ENCODE measurements at regions not wholly inside any gene's neighbourhood (a gene's known extent, or its start where the extent isn't known, plus 50 kb on each side); places are given as distances from the start of the nearest gene placed in this dataset.

GRCh38 chr5:142426129-142427014, 101.6 kb upstream of the SPRY4 start:
- Mint-ChIP-seq H3K36me3 (ENCODE audit: low read depth, unreplicated experiment) (no peaks in the 10 kb centered on the region), H3K4me1 (ENCODE audit: unreplicated experiment) (peaks cover 39% of the 10 kb centered on the region), H3K4me3 (ENCODE audit: unreplicated experiment) (peak overlapping the region; percentile 80), H3K27me3 (ENCODE audit: unreplicated experiment) (peaks cover 2% of the 10 kb centered on the region), H3K27ac (ENCODE audit: unreplicated experiment) (peak overlapping the region; percentile 98), H3K9me3 (ENCODE audit: unreplicated experiment) (no peaks in the 10 kb centered on the region)
- DNase-seq (ENCODE audit: low spot score): peak; percentile 23
- no peak for TF ChIP-seq CTCF (IDR thresholded peaks at IDR 0.05; ENCODE audit: unreplicated experiment)

GRCh38 chr5:142425286-142426065, 100.7 kb upstream of the SPRY4 start:
- DNase-seq (ENCODE audit: low spot score): no peak
- Mint-ChIP-seq H3K27me3 (ENCODE audit: unreplicated experiment) (peaks cover 5% of the 10 kb centered on the region), H3K4me1 (ENCODE audit: unreplicated experiment) (peaks cover 44% of the 10 kb centered on the region), H3K4me3 (ENCODE audit: unreplicated experiment) (peak overlapping the region; percentile 53), H3K9me3 (ENCODE audit: unreplicated experiment) (no peaks in the 10 kb centered on the region), H3K27ac (ENCODE audit: unreplicated experiment) (peak overlapping the region; percentile 98), H3K36me3 (ENCODE audit: low read depth, unreplicated experiment) (no peaks in the 10 kb centered on the region)
- no peak for TF ChIP-seq CTCF (IDR thresholded peaks at IDR 0.05; ENCODE audit: unreplicated experiment)

- no peak for TF ChIP-seq CTCF (IDR thresholded peaks at IDR 0.05; ENCODE audit: unreplicated experiment)
- H3K4me1 Mint-ChIP-seq (ENCODE audit: unreplicated experiment): peaks cover 37% of the 10 kb centered on the region
- H3K27me3 Mint-ChIP-seq (ENCODE audit: unreplicated experiment): peaks cover 5% of the 10 kb centered on the region
- DNase-seq (ENCODE audit: low spot score): no peak
- no peak overlapping the region for H3K4me3 Mint-ChIP-seq (ENCODE audit: unreplicated experiment)
- no peaks in the 10 kb centered on the region for H3K36me3 Mint-ChIP-seq (ENCODE audit: low read depth, unreplicated experiment)
- no peaks in the 10 kb centered on the region for H3K9me3 Mint-ChIP-seq (ENCODE audit: unreplicated experiment)
- H3K27ac Mint-ChIP-seq (ENCODE audit: unreplicated experiment): no peak overlapping the region
These were observed 97.6 kb upstream of the SPRY4 start for GRCh38 chr5:142422429-142422828.

GRCh38 chr5:142421621-142422397, 97.0 kb upstream of the SPRY4 start:
- H3K27ac Mint-ChIP-seq (ENCODE audit: unreplicated experiment): no peak overlapping the region
- H3K36me3 Mint-ChIP-seq (ENCODE audit: low read depth, unreplicated experiment): no peaks in the 10 kb centered on the region
- TF ChIP-seq CTCF (IDR thresholded peaks at IDR 0.05; ENCODE audit: unreplicated experiment): no peak
- H3K27me3 Mint-ChIP-seq (ENCODE audit: unreplicated experiment): peaks cover 5% of the 10 kb centered on the region
- H3K4me1 Mint-ChIP-seq (ENCODE audit: unreplicated experiment): peaks cover 31% of the 10 kb centered on the region
- no peak for DNase-seq (ENCODE audit: low spot score)
- H3K9me3 Mint-ChIP-seq (ENCODE audit: unreplicated experiment): no peaks in the 10 kb centered on the region
- no peak overlapping the region for H3K4me3 Mint-ChIP-seq (ENCODE audit: unreplicated experiment)

Measured in endothelial cell (in vitro differentiated cells).